Neural cell (in vitro differentiated cells): ENCODE measurements at regions not wholly inside any gene's neighbourhood (a gene's known extent, or its start where the extent isn't known, plus 50 kb on each side); places are given as distances from the start of the nearest gene placed in this dataset.

Experiments used
- H2AFZ ChIP-seq: fragments of 200-600, 300-800 bp; sonication (generic), shearing (Covaris generic); 2 replicates; pipeline ENCODE4 v1.6.0; 2014; ENCODE audit warnings: low read depth, mild to moderate bottlenecking, antibody characterized with exemption, low read length, moderate library complexity
- H3F3A ChIP-seq: fragments of 200-600 bp; shearing (Covaris generic); 2 replicates; pipeline ENCODE4 v1.6.1; 2016; ENCODE audit warnings: mild to moderate bottlenecking, moderate library complexity, mixed read lengths, antibody characterized with exemption, low read length; ENCODE audit not compliant: insufficient read depth, poor library complexity, severe bottlenecking
- H3K27ac ChIP-seq: fragments of 200-600, 300-800 bp; sonication (generic), shearing (Covaris generic); 2 replicates; pipeline ENCODE4 v1.5.1; 2014; ENCODE audit warnings: mild to moderate bottlenecking, low read length, moderate library complexity
- H3K27me3 ChIP-seq: fragments of 300-800, 200-600 bp; sonication (generic), shearing (Covaris generic); 2 replicates; pipeline ENCODE4 v1.6.0; 2014; ENCODE audit warnings: mild to moderate bottlenecking, low read depth, low read length, moderate library complexity; ENCODE audit not compliant: insufficient read depth
- H3K36me3 ChIP-seq: fragments of 300-800, 200-600 bp; sonication (generic), shearing (Covaris generic); 2 replicates; pipeline ENCODE4 v1.5.1; 2014; ENCODE audit warnings: mild to moderate bottlenecking, antibody characterized with exemption, low read length, moderate library complexity; ENCODE audit not compliant: insufficient read depth
- H3K4me2 ChIP-seq: fragments of 300-800, 200-600 bp; sonication (generic), shearing (Covaris generic); 2 replicates; pipeline ENCODE4 v1.6.0; 2014; ENCODE audit warnings: mild to moderate bottlenecking, low read length
- H3K4me3 ChIP-seq: fragments of 300-800, 200-600 bp; sonication (generic), shearing (Covaris generic); 2 replicates; pipeline ENCODE4 v1.5.1; 2014; ENCODE audit warnings: mild to moderate bottlenecking, low read length, moderate library complexity
- H3K79me2 ChIP-seq: fragments of 200-600 bp; shearing (Covaris generic); replicated peaks from 2 replicates; pipeline ENCODE4 v1.6.0; 2014; ENCODE audit warnings: mild to moderate bottlenecking, low read length, moderate library complexity; ENCODE audit not compliant: insufficient read depth
- H3K9ac ChIP-seq: fragments of 300-800, 200-600 bp; sonication (generic), shearing (Covaris generic); 2 replicates; pipeline ENCODE4 v1.6.1; 2016; ENCODE audit warnings: mild to moderate bottlenecking, low read length, mixed read lengths
- H3K9me2 ChIP-seq: fragments of 200-600 bp; shearing (Covaris generic); 2 replicates; pipeline ENCODE4 v1.6.1; 2016; ENCODE audit warnings: mild to moderate bottlenecking, low read length, mixed read lengths; ENCODE audit not compliant: insufficient read depth
- H3K9me3 ChIP-seq: fragments of 200-600, 300-800 bp; sonication (generic), shearing (Covaris generic); 2 replicates; pipeline ENCODE4 v1.6.1; 2016; ENCODE audit warnings: mild to moderate bottlenecking, mixed run types, low read length, moderate library complexity, mixed read lengths
- H4K20me1 ChIP-seq: fragments of 200-600 bp; shearing (Covaris generic); 2 replicates; pipeline ENCODE4 v1.6.1; 2016; ENCODE audit warnings: mild to moderate bottlenecking, mixed run types; ENCODE audit not compliant: insufficient read depth
- EP300 ChIP-seq: fragments of 450-650 bp; conservative IDR thresholded peaks from 2 replicates; pipeline ENCODE4 v1.6.1; 2014; ENCODE audit warnings: antibody characterized with exemption, mild to moderate bottlenecking, moderate library complexity; ENCODE audit not compliant: poor library complexity, severe bottlenecking
- EZH2 ChIP-seq: fragments of 200-600, 300-800 bp; shearing (Covaris generic), sonication (generic); IDR thresholded peaks from 2 replicates; pipeline ENCODE4 v1.6.1; 2014; ENCODE audit warnings: antibody characterized with exemption, low read length, borderline replicate concordance, mild to moderate bottlenecking; ENCODE audit not compliant: insufficient read depth, poor library complexity, severe bottlenecking
- MXI1 ChIP-seq: fragments of 450-650 bp; conservative IDR thresholded peaks from 2 replicates; pipeline ENCODE4 v1.6.1; 2014; ENCODE audit warnings: antibody characterized with exemption, mild to moderate bottlenecking; ENCODE audit not compliant: poor library complexity, severe bottlenecking
- POLR2AphosphoS5 ChIP-seq: IDR thresholded peaks from 2 replicates; pipeline ENCODE4 v1.6.1; 2012
- RAD21 ChIP-seq: fragments of 450-650 bp; conservative IDR thresholded peaks from 2 replicates; pipeline ENCODE4 v1.6.1; 2014; ENCODE audit warnings: antibody characterized with exemption, mild to moderate bottlenecking, moderate library complexity
- SMC3 ChIP-seq: fragments of 450-650 bp; conservative IDR thresholded peaks from 2 replicates; pipeline ENCODE4 v1.6.1; 2014; ENCODE audit warnings: antibody characterized with exemption, mild to moderate bottlenecking, moderate library complexity; ENCODE audit not compliant: poor library complexity
- TAF1 ChIP-seq: IDR thresholded peaks from 2 replicates; pipeline ENCODE4 v1.6.1; 2012; ENCODE audit warnings: low read depth
- TF ChIP-seq, protein P1 (sequence below): IDR thresholded peaks from 2 replicates; pipeline ENCODE4 v1.6.1; 2012; ENCODE audit warnings: borderline replicate concordance
- TF ChIP-seq, protein P2 (sequence below): fragments of 450-650 bp; IDR thresholded peaks from 2 replicates; pipeline ENCODE4 v1.5.1; 2014; ENCODE audit warnings: antibody characterized with exemption, mild to moderate bottlenecking, moderate library complexity; ENCODE audit not compliant: poor library complexity, severe bottlenecking

DNA sequence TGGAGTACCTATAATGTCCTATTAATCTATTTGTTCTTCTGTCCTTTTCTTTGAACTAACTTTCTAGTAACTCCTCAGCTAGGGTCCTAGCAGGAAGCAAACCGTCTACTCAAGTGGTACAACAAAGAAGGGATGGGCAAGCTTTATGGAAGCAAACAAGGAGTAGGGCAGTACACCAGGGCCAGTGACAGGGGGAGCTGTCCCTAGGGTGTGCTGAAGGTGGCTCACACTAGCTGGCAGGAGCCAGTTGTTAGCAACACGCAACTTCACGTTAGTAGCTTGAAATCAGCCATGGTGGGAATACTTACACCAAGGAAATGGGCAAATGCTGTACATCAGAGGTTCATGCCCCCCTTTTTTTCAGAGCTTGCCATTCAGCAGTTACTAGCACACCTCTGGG is 74.0 kb upstream of the EYA2 start:
- no peak overlapping the region for H3K4me3 ChIP-seq
- no peak overlapping the region for H3K4me2 ChIP-seq
- no peaks in the 10 kb centered on the region for H3K9me3 ChIP-seq
- TF ChIP-seq EZH2 (no peak), MXI1 (no peak), RAD21 (no peak), TAF1 (no peak), EP300 (no peak), SMC3 (no peak), POLR2AphosphoS5 (no peak)
- TF ChIP-seq, protein P1, sequence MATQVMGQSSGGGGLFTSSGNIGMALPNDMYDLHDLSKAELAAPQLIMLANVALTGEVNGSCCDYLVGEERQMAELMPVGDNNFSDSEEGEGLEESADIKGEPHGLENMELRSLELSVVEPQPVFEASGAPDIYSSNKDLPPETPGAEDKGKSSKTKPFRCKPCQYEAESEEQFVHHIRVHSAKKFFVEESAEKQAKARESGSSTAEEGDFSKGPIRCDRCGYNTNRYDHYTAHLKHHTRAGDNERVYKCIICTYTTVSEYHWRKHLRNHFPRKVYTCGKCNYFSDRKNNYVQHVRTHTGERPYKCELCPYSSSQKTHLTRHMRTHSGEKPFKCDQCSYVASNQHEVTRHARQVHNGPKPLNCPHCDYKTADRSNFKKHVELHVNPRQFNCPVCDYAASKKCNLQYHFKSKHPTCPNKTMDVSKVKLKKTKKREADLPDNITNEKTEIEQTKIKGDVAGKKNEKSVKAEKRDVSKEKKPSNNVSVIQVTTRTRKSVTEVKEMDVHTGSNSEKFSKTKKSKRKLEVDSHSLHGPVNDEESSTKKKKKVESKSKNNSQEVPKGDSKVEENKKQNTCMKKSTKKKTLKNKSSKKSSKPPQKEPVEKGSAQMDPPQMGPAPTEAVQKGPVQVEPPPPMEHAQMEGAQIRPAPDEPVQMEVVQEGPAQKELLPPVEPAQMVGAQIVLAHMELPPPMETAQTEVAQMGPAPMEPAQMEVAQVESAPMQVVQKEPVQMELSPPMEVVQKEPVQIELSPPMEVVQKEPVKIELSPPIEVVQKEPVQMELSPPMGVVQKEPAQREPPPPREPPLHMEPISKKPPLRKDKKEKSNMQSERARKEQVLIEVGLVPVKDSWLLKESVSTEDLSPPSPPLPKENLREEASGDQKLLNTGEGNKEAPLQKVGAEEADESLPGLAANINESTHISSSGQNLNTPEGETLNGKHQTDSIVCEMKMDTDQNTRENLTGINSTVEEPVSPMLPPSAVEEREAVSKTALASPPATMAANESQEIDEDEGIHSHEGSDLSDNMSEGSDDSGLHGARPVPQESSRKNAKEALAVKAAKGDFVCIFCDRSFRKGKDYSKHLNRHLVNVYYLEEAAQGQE: no peak
- TF ChIP-seq, protein P2, sequence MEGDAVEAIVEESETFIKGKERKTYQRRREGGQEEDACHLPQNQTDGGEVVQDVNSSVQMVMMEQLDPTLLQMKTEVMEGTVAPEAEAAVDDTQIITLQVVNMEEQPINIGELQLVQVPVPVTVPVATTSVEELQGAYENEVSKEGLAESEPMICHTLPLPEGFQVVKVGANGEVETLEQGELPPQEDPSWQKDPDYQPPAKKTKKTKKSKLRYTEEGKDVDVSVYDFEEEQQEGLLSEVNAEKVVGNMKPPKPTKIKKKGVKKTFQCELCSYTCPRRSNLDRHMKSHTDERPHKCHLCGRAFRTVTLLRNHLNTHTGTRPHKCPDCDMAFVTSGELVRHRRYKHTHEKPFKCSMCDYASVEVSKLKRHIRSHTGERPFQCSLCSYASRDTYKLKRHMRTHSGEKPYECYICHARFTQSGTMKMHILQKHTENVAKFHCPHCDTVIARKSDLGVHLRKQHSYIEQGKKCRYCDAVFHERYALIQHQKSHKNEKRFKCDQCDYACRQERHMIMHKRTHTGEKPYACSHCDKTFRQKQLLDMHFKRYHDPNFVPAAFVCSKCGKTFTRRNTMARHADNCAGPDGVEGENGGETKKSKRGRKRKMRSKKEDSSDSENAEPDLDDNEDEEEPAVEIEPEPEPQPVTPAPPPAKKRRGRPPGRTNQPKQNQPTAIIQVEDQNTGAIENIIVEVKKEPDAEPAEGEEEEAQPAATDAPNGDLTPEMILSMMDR: no peak
- H2AFZ ChIP-seq: no peak overlapping the region
- H3K27me3 ChIP-seq: no peaks in the 10 kb centered on the region
- no peaks in the 10 kb centered on the region for H3F3A ChIP-seq
- no peaks in the 10 kb centered on the region for H3K9me2 ChIP-seq
- H4K20me1 ChIP-seq: no peaks in the 10 kb centered on the region
- no peaks in the 10 kb centered on the region for H3K79me2 ChIP-seq
- H3K9ac ChIP-seq: no peak overlapping the region
- H3K27ac ChIP-seq: no peak overlapping the region
- H3K36me3 ChIP-seq: no peaks in the 10 kb centered on the region

GRCh38 chr20:46823271-46823751 is 71.3 kb upstream of the EYA2 start:
- no peaks in the 10 kb centered on the region for H3K36me3 ChIP-seq
- H3K4me3 ChIP-seq: no peak overlapping the region
- no peak overlapping the region for H3K9ac ChIP-seq
- no peaks in the 10 kb centered on the region for H3K9me2 ChIP-seq
- no peak overlapping the region for H2AFZ ChIP-seq
- no peaks in the 10 kb centered on the region for H3K27me3 ChIP-seq
- H3K79me2 ChIP-seq: no peaks in the 10 kb centered on the region
- TF ChIP-seq, protein P1: no peak
- TF ChIP-seq POLR2AphosphoS5: no peak
- no peak for TF ChIP-seq EZH2
- TF ChIP-seq TAF1: no peak
- TF ChIP-seq, protein P2: no peak
- no peak for TF ChIP-seq SMC3
- TF ChIP-seq RAD21: no peak
- TF ChIP-seq MXI1: no peak
- no peak for TF ChIP-seq EP300
- no peak overlapping the region for H3K4me2 ChIP-seq
- H3F3A ChIP-seq: no peaks in the 10 kb centered on the region
- H3K9me3 ChIP-seq: no peaks in the 10 kb centered on the region
- H3K27ac ChIP-seq: no peak overlapping the region
- H4K20me1 ChIP-seq: no peaks in the 10 kb centered on the region
